H1 (cell line): ENCODE measurements at regions not wholly inside any gene's neighbourhood (a gene's known extent, or its start where the extent isn't known, plus 50 kb on each side); places are given as distances from the start of the nearest gene placed in this dataset.

Experiments used
- BRCA1 ChIP-seq: IDR thresholded peaks from 2 replicates; pipeline ENCODE4 v1.6.1; 2012; ENCODE audit warnings: low read depth, low read length, improper control_type of control experiment
- CEBPB ChIP-seq: IDR thresholded peaks from 2 replicates; pipeline ENCODE4 v1.6.1; 2012; ENCODE audit warnings: low read depth, low read length
- CREB1 ChIP-seq: IDR thresholded peaks from 2 replicates; pipeline ENCODE4 v1.6.1; 2012; ENCODE audit warnings: inconsistent platforms
- EZH2 ChIP-seq: fragments of 200-600 bp; sonication (generic); IDR thresholded peaks from 2 replicates; pipeline ENCODE4 v1.7.1; 2012; ENCODE audit warnings: low read depth, mild to moderate bottlenecking, moderate library complexity, low read length, inconsistent platforms; ENCODE audit not compliant: severe bottlenecking
- POLR2A ChIP-seq, 2 experiments: IDR thresholded peaks; 1 replicate in 1 of 2; 2 replicates in 1 of 2; pipeline ENCODE4 v1.6.1; 2011; ENCODE audit warnings: low read depth in 2 of 2, low read length in 2 of 2, mild to moderate bottlenecking in 2 of 2; ENCODE audit errors: control extremely low read depth in 1 of 2
- POLR2AphosphoS5 ChIP-seq: IDR thresholded peaks from 2 replicates; pipeline ENCODE4 v1.6.1; 2011; ENCODE audit warnings: low read depth, low read length
- RAD21 ChIP-seq, 2 experiments: IDR thresholded peaks in 1 of 2; conservative IDR thresholded peaks in 1 of 2; 2 replicates each; pipeline ENCODE4 v1.6.1; 2011; ENCODE audit warnings: low read depth in 2 of 2, low read length in 2 of 2, improper control_type of control experiment in 1 of 2, inconsistent platforms in 1 of 2, mild to moderate bottlenecking in 1 of 2, moderate library complexity in 1 of 2
- SP1 ChIP-seq: IDR thresholded peaks from 2 replicates; pipeline ENCODE4 v1.6.1; 2011; ENCODE audit warnings: low read depth, low read length
- TCF12 ChIP-seq: IDR thresholded peaks from 2 replicates; pipeline ENCODE4 v1.6.1; 2011; ENCODE audit warnings: low read depth, mild to moderate bottlenecking, low read length
- YY1 ChIP-seq: IDR thresholded peaks from 2 replicates; pipeline ENCODE4 v1.6.1; 2011; ENCODE audit warnings: low read depth, mild to moderate bottlenecking, low read length
- TF ChIP-seq, protein P1 (sequence below): IDR thresholded peaks from 2 replicates; pipeline ENCODE4 v1.6.1; 2012; ENCODE audit warnings: inconsistent platforms
- TF ChIP-seq, protein P2 (sequence below), 3 experiments: IDR thresholded peaks; 1 replicate in 2 of 3; 2 replicates in 1 of 3; pipeline versions ENCODE4 v1.5.1 to v1.6.1; 2011; ENCODE audit warnings: low read length in 3 of 3, mild to moderate bottlenecking in 3 of 3, inconsistent platforms in 2 of 3, low read depth in 1 of 3, moderate library complexity in 1 of 3; ENCODE audit not compliant: insufficient read depth in 1 of 3; ENCODE audit errors: control extremely low read depth in 1 of 3
- TF ChIP-seq, protein P3 (sequence below): IDR thresholded peaks from 2 replicates; pipeline ENCODE4 v1.6.1; 2011; ENCODE audit warnings: low read length, improper control_type of control experiment

DNA sequence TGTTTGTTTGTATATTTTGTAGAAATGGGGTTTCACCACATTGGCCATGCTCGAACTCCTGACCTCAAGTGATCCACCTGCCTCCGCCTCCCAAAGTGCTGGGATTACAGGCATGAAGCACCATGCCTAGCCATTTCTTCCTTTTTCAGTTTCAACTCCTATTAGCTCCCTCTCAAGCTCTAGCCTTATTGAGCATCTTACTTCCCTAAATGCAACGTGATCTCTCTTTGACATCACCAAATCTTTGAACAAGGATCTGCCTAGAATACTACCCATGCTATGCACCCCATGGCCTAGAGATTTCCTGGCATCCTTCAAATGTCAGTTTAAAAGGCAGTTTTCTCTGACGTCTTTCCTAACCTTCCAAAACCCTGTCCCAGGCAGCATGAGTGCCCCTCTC, 91.1 kb upstream of the NR5A2 start:
- TF ChIP-seq, protein P1, sequence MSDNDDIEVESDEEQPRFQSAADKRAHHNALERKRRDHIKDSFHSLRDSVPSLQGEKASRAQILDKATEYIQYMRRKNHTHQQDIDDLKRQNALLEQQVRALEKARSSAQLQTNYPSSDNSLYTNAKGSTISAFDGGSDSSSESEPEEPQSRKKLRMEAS: no peak
- TF ChIP-seq TCF12 (no peak), POLR2A (IDR thresholded peaks at IDR 0.05; ENCODE audit: control extremely low read depth in 1 of 2, low read depth in 2 of 2, low read length in 2 of 2) (no peak), EZH2 (no peak), POLR2AphosphoS5 (no peak), CEBPB (no peak), SP1 (no peak), YY1 (no peak), BRCA1 (no peak), RAD21 (IDR thresholded peaks at IDR 0.05 in 1 of 2, conservative IDR thresholded peaks at IDR 0.05 in 1 of 2; ENCODE audit: low read depth in 2 of 2, low read length in 2 of 2) (no peak), CREB1 (no peak)
- TF ChIP-seq, protein P2, sequence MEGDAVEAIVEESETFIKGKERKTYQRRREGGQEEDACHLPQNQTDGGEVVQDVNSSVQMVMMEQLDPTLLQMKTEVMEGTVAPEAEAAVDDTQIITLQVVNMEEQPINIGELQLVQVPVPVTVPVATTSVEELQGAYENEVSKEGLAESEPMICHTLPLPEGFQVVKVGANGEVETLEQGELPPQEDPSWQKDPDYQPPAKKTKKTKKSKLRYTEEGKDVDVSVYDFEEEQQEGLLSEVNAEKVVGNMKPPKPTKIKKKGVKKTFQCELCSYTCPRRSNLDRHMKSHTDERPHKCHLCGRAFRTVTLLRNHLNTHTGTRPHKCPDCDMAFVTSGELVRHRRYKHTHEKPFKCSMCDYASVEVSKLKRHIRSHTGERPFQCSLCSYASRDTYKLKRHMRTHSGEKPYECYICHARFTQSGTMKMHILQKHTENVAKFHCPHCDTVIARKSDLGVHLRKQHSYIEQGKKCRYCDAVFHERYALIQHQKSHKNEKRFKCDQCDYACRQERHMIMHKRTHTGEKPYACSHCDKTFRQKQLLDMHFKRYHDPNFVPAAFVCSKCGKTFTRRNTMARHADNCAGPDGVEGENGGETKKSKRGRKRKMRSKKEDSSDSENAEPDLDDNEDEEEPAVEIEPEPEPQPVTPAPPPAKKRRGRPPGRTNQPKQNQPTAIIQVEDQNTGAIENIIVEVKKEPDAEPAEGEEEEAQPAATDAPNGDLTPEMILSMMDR (IDR thresholded peaks at IDR 0.05; ENCODE audit: control extremely low read depth in 1 of 3, insufficient read depth in 1 of 3, low read depth in 1 of 3, low read length in 3 of 3): no peak
- TF ChIP-seq, protein P3, sequence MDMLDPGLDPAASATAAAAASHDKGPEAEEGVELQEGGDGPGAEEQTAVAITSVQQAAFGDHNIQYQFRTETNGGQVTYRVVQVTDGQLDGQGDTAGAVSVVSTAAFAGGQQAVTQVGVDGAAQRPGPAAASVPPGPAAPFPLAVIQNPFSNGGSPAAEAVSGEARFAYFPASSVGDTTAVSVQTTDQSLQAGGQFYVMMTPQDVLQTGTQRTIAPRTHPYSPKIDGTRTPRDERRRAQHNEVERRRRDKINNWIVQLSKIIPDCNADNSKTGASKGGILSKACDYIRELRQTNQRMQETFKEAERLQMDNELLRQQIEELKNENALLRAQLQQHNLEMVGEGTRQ: no peak
